IMR-90 (cell line): ENCODE measurements at regions not wholly inside any gene's neighbourhood (a gene's known extent, or its start where the extent isn't known, plus 50 kb on each side); places are given as distances from the start of the nearest gene placed in this dataset.

Experiments used
- ATAC-seq: fragments of 200-7000 bp; cut with Tn5 transposase; 2 replicates; pipeline ENCODE4 v1.9.1; 2020; ENCODE audit warnings: low read depth, mild to moderate bottlenecking, moderate library complexity
- BruUV-seq: library from RNA; stranded (reverse); fragments of 400-500 nt; replicated peaks from 2 replicates; lab custom pipeline; 2021; lab: Mats Ljungman, UMichigan
- CTCF ChIA-PET: fragments of 300-600 bp; formaldehyde crosslinking; extraction: SDS; loops from one replicate; lab custom pipeline; 2021; ENCODE audit warnings: antibody characterized with exemption; lab: Yijun Ruan, JAX
- POLR2A ChIA-PET: fragments of 300-600 bp; sonication (Branson Sonifier 250); formaldehyde crosslinking; loops from one replicate; lab custom pipeline; 2022; ENCODE audit warnings: antibody characterized with exemption; ENCODE audit not compliant: unreplicated experiment; lab: Charles Lee
- DNase-seq: peaks from one replicate; pipeline ENCODE4 v3.0.0; 2013
- H2AFZ ChIP-seq: replicated peaks from 2 replicates; pipeline ENCODE3; 2013; ENCODE audit warnings: low read length, mild to moderate bottlenecking; ENCODE audit not compliant: poor library complexity
- H2AK5ac ChIP-seq: 2 replicates; pipeline ENCODE4 v1.6.1; 2013; ENCODE audit warnings: low read depth, low read length, inconsistent platforms
- H2AK9ac ChIP-seq: replicated peaks from 2 replicates; pipeline ENCODE3; 2013; ENCODE audit warnings: mild to moderate bottlenecking, low read depth, low read length, moderate library complexity; ENCODE audit not compliant: poor library complexity
- H2BK120ac ChIP-seq: 2 replicates; pipeline ENCODE4 v1.6.1; 2013; ENCODE audit warnings: low read depth, low read length, inconsistent platforms
- H2BK15ac ChIP-seq: 3 replicates; pipeline ENCODE4 v1.6.1; 2013; ENCODE audit warnings: low read depth, low read length, inconsistent platforms
- H2BK20ac ChIP-seq: 2 replicates; pipeline ENCODE4 v1.6.1; 2013; ENCODE audit warnings: low read depth, mild to moderate bottlenecking, inconsistent platforms, low read length, moderate library complexity
- H2BK5ac ChIP-seq: 2 replicates; pipeline ENCODE4 v1.6.1; 2013; ENCODE audit warnings: mild to moderate bottlenecking, low read depth, low read length, inconsistent platforms; ENCODE audit not compliant: poor library complexity, severe bottlenecking
- H3K14ac ChIP-seq: replicated peaks from 2 replicates; pipeline ENCODE4 v1.6.1; 2013; ENCODE audit warnings: low read depth, low read length, inconsistent platforms
- H3K18ac ChIP-seq: 2 replicates; pipeline ENCODE4 v1.6.1; 2013; ENCODE audit warnings: low read depth, low read length, control low read depth
- H3K23ac ChIP-seq: 2 replicates; pipeline ENCODE4 v1.6.1; 2013; ENCODE audit warnings: low read depth, low read length, inconsistent platforms
- H3K27ac ChIP-seq: 2 replicates; pipeline ENCODE4 v1.5.1; 2013; ENCODE audit warnings: mild to moderate bottlenecking, control low read depth, low read length; ENCODE audit not compliant: insufficient read depth
- H3K27me3 ChIP-seq: 2 replicates; pipeline ENCODE4 v1.6.1; 2013; ENCODE audit warnings: low read length; ENCODE audit not compliant: control insufficient read depth, insufficient read depth
- H3K36me3 ChIP-seq: 2 replicates; pipeline ENCODE4 v1.6.1; 2013; ENCODE audit warnings: low read length, mixed read lengths; ENCODE audit not compliant: control insufficient read depth, insufficient read depth
- H3K4ac ChIP-seq: 2 replicates; pipeline ENCODE4 v1.6.1; 2013; ENCODE audit warnings: low read depth, low read length, inconsistent platforms
- H3K4me1 ChIP-seq: 2 replicates; pipeline ENCODE4 v1.6.1; 2013; ENCODE audit warnings: low read length, mixed read lengths; ENCODE audit not compliant: control insufficient read depth, insufficient read depth
- H3K4me2 ChIP-seq: 2 replicates; pipeline ENCODE4 v1.6.1; 2013; ENCODE audit warnings: low read depth, mild to moderate bottlenecking, control low read depth, low read length, moderate library complexity
- H3K4me3 ChIP-seq: 2 replicates; pipeline ENCODE4 v1.5.1; 2013; ENCODE audit warnings: low read depth, mild to moderate bottlenecking, control low read depth, low read length, moderate library complexity; ENCODE audit not compliant: insufficient read depth
- H3K56ac ChIP-seq: 2 replicates; pipeline ENCODE4 v1.6.1; 2013; ENCODE audit warnings: low read length, inconsistent platforms; ENCODE audit not compliant: insufficient read depth; ENCODE audit errors: extremely low read depth
- H3K79me1 ChIP-seq, 2 experiments: 2 replicates each; pipeline ENCODE4 v1.6.1; 2013; ENCODE audit warnings: low read length in 2 of 2, inconsistent platforms in 1 of 2, low read depth in 1 of 2
- H3K9ac ChIP-seq: 2 replicates; pipeline ENCODE4 v1.6.1; 2013; ENCODE audit warnings: low read depth, low read length, control low read depth
- H3K9me1 ChIP-seq: 2 replicates; pipeline ENCODE4 v1.6.1; 2013; ENCODE audit warnings: low read length, inconsistent platforms; ENCODE audit not compliant: insufficient read depth
- H3K9me3 ChIP-seq: 2 replicates; pipeline ENCODE4 v1.6.1; 2013; ENCODE audit warnings: low read length; ENCODE audit not compliant: control insufficient read depth, insufficient read depth
- H4K20me1 ChIP-seq: 2 replicates; pipeline ENCODE4 v1.6.1; 2013; ENCODE audit warnings: low read length, inconsistent platforms; ENCODE audit not compliant: insufficient read depth
- H4K5ac ChIP-seq: 2 replicates; pipeline ENCODE4 v1.6.1; 2013; ENCODE audit warnings: mild to moderate bottlenecking, low read depth, low read length, control low read depth
- H4K8ac ChIP-seq, 2 experiments: 2 replicates each; pipeline ENCODE4 v1.6.1; 2013; ENCODE audit warnings: low read depth in 2 of 2, low read length in 2 of 2, control low read depth in 1 of 2, inconsistent platforms in 1 of 2
- H4K91ac ChIP-seq: 2 replicates; pipeline ENCODE4 v1.6.1; 2013; ENCODE audit warnings: low read depth, low read length, inconsistent platforms; ENCODE audit not compliant: insufficient read depth
- BHLHE40 ChIP-seq: fragments of 150-350 bp; IDR thresholded peaks from 2 replicates; pipeline ENCODE4 v1.6.1; 2016; ENCODE audit warnings: mild to moderate bottlenecking, low read depth, low read length
- MAFK ChIP-seq: IDR thresholded peaks from 2 replicates; pipeline ENCODE4 v1.6.1; 2012; ENCODE audit warnings: low read depth, low read length, improper control_type of control experiment
- NFE2L2 ChIP-seq: fragments of 150-350 bp; IDR thresholded peaks from 2 replicates; pipeline ENCODE4 v1.6.1; 2016; ENCODE audit warnings: low read depth, mild to moderate bottlenecking, low read length
- WGBS, 2 experiments: methylation state at CpG; one replicate each; pipeline versions ENCODE4 v1.1.5 to v1.1.7; 2013; ENCODE audit warnings: missing lambda C conversion rate in 2 of 2; ENCODE audit not compliant: insufficient read length in 1 of 2; ENCODE audit errors: extremely low coverage in 2 of 2; 5-methylcytosine and 5-hydroxymethylcytosine counted together
- dilution Hi-C: fragments of 300-500 bp; cut with HindIII; formaldehyde crosslinking; loops from one replicate; pipeline ENCODE4 v1.14.3; 2018; ENCODE audit warnings: low sequenced_read_pairs; ENCODE audit not compliant: unreplicated experiment
- in situ Hi-C: fragments of 300-500 bp; cut with MboI; formaldehyde crosslinking; loops from 3 replicates; pipeline ENCODE4 v1.14.3; 2019; ENCODE audit warnings: low sequenced_read_pairs, inconsistent platforms, mixed read lengths
- intact Hi-C: fragments of 100-400 bp; cut with micrococcal nuclease; formaldehyde crosslinking; loops from 2 replicates; pipeline ENCODE4 v1.10.0; 2022

DNA sequence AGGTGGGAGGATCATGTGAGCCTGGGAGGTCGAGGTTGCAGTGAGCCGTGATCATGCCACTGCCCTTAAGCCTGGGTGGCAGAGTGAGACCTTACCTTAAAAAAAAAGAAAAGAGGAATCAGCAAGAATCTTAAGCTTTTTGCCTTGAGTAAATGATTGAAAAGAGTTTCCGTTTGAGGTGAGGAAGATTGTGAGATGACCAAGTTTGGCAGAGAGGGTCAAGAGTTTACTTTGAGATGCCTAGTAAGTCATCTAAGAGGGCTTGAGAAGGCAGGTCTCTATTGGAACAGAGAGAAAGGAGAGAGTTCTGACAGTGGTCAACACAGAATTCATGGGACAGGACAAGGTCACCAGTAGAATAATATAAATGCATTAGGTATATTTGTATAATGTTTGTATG, 572.1 kb downstream of the TLE4 start:
- Histone ChIP-seq H3K56ac (no peak overlapping the region), H4K8ac (no peak overlapping the region), H3K9me3 (no peaks in the 10 kb centered on the region), H2AK9ac (no peak overlapping the region), H2AK5ac (no peak overlapping the region), H4K5ac (no peak overlapping the region), H3K4me2 (no peak overlapping the region), H3K4ac (no peak overlapping the region), H2BK15ac (no peak overlapping the region), H4K91ac (no peak overlapping the region), H3K18ac (no peak overlapping the region), H3K4me1 (no peaks in the 10 kb centered on the region), H2AFZ (no peak overlapping the region), H3K4me3 (no peak overlapping the region), H3K14ac (no peak overlapping the region), H3K79me1 (no peaks in the 10 kb centered on the region), H3K27ac (no peak overlapping the region), H3K23ac (no peak overlapping the region), H3K9me1 (no peaks in the 10 kb centered on the region), H3K27me3 (peaks cover 2% of the 10 kb centered on the region; the same call in 1 of the 2 replicates), H3K36me3 (no peaks in the 10 kb centered on the region), H3K9ac (no peak overlapping the region), H2BK120ac (no peak overlapping the region), H4K20me1 (no peaks in the 10 kb centered on the region), H2BK5ac (no peak overlapping the region), H2BK20ac (no peak overlapping the region)
- in situ Hi-C loops (no loop called here), dilution Hi-C loops (no loop called here), intact Hi-C loops (no loop called here)
- POLR2A ChIA-PET = no interaction called here
- TF ChIP-seq MAFK (no peak), NFE2L2 (no peak), BHLHE40 (no peak)
- no CpG with 5 or more reads among the region's 3 CpGs for WGBS, 2 experiments
- DNase-seq (no peak), ATAC-seq (no peak)
- CTCF ChIA-PET = no interaction called here
- BruUV-seq = no TSS peak
